WTC11 (cell line): ENCODE measurements at regions not wholly inside any gene's neighbourhood (a gene's known extent, or its start where the extent isn't known, plus 50 kb on each side); places are given as distances from the start of the nearest gene placed in this dataset.
"Not testable (repeated sequence)": the region's sequence is repeated elsewhere in the genome, so short reads cannot be mapped to it uniquely, and the experiment has no call there.

Experiments
- ATAC-seq: fragments of 200-7000 bp; cut with Tn5 transposase; 2 replicates; pipeline ENCODE4 v1.10.0; 2021; ENCODE audit warnings: mild to moderate bottlenecking, moderate library complexity
- CTCF ChIA-PET: fragments of 300-600 bp; sonication (Branson Sonifier 250); formaldehyde crosslinking; loops from one replicate; lab custom pipeline; 2021; ENCODE audit warnings: antibody characterized with exemption; lab: Charles Lee
- POLR2A ChIA-PET: fragments of 350-600 bp; sonication (Branson Sonifier 250); formaldehyde crosslinking; loops from one replicate; lab custom pipeline; 2021; ENCODE audit warnings: antibody characterized with exemption; lab: Charles Lee
- DNase-seq: peaks from one replicate; pipeline ENCODE4 v3.0.0; 2021; ENCODE audit warnings: low spot score
- H3K27ac Mint-ChIP-seq: 2 replicates; pipeline ENCODE4 v1.8.0; 2021; ENCODE audit warnings: mixed read lengths
- H3K27me3 Mint-ChIP-seq: 2 replicates; pipeline ENCODE4 v1.8.0; 2021; ENCODE audit warnings: low read depth, mild to moderate bottlenecking, moderate library complexity, mixed read lengths
- H3K36me3 Mint-ChIP-seq: 2 replicates; pipeline ENCODE4 v1.8.0; 2021; ENCODE audit warnings: mixed read lengths
- H3K4me1 Mint-ChIP-seq: 2 replicates; pipeline ENCODE4 v1.8.0; 2022; ENCODE audit warnings: mixed read lengths
- H3K4me3 Mint-ChIP-seq: 2 replicates; pipeline ENCODE4 v1.8.0; 2021; ENCODE audit warnings: mild to moderate bottlenecking, moderate library complexity, mixed read lengths
- H3K9me3 Mint-ChIP-seq: 2 replicates; pipeline ENCODE4 v1.8.0; 2021; ENCODE audit warnings: mixed read lengths
- AFF4 ChIP-seq: sonication (generic); formaldehyde crosslinking; IDR thresholded peaks from 2 replicates; pipeline ENCODE4 v1.8.1; 2023; ENCODE audit warnings: mild to moderate bottlenecking, missing genetic modification reagents, borderline replicate concordance
- CREM ChIP-seq: sonication (generic); formaldehyde crosslinking; IDR thresholded peaks from 2 replicates; pipeline ENCODE4 v1.8.1; 2022; ENCODE audit warnings: mild to moderate bottlenecking, missing genetic modification reagents, moderate library complexity
- EMX1 ChIP-seq: fragments of 250-450 bp; sonication (Bioruptor Pico); IDR thresholded peaks from 2 replicates; pipeline ENCODE4 v1.8.0; 2021; ENCODE audit warnings: mild to moderate bottlenecking
- ESRRA ChIP-seq: sonication (generic); formaldehyde crosslinking; IDR thresholded peaks from 2 replicates; pipeline ENCODE4 v1.8.1; 2022; ENCODE audit warnings: mild to moderate bottlenecking, missing genetic modification reagents, borderline replicate concordance
- ETV6 ChIP-seq: sonication (generic); formaldehyde crosslinking; IDR thresholded peaks from 2 replicates; pipeline ENCODE4 v1.8.1; 2022; ENCODE audit warnings: mild to moderate bottlenecking, missing genetic modification reagents
- FOXK1 ChIP-seq: sonication (generic); formaldehyde crosslinking; IDR thresholded peaks from 2 replicates; pipeline ENCODE4 v1.8.0; 2022; ENCODE audit warnings: mild to moderate bottlenecking, moderate library complexity, missing genetic modification reagents
- GABPB1 ChIP-seq: sonication (generic); formaldehyde crosslinking; IDR thresholded peaks from 2 replicates; pipeline ENCODE4 v1.8.1; 2023; ENCODE audit warnings: mild to moderate bottlenecking, missing genetic modification reagents
- KAT7 ChIP-seq: sonication (generic); formaldehyde crosslinking; IDR thresholded peaks from 2 replicates; pipeline ENCODE4 v1.8.1; 2023; ENCODE audit warnings: missing genetic modification reagents, mild to moderate bottlenecking, borderline replicate concordance
- MLX ChIP-seq: sonication (generic); formaldehyde crosslinking; IDR thresholded peaks from 2 replicates; pipeline ENCODE4 v1.8.1; 2023; ENCODE audit warnings: mild to moderate bottlenecking, missing genetic modification reagents, moderate library complexity
- NFE2L1 ChIP-seq: sonication (generic); formaldehyde crosslinking; IDR thresholded peaks from 2 replicates; pipeline ENCODE4 v1.8.1; 2023; ENCODE audit warnings: missing genetic modification reagents
- ZNF423 ChIP-seq: fragments of 250-450 bp; sonication (Bioruptor Pico); IDR thresholded peaks from 2 replicates; pipeline ENCODE4 v2.1.2; 2022; ENCODE audit warnings: mild to moderate bottlenecking, moderate library complexity
- ZNF512 ChIP-seq: sonication (generic); formaldehyde crosslinking; IDR thresholded peaks from 2 replicates; pipeline ENCODE4 v1.8.1; 2022; ENCODE audit warnings: missing genetic modification reagents, borderline replicate concordance
- ZNF671 ChIP-seq: fragments of 250-450 bp; sonication (Bioruptor Pico); IDR thresholded peaks from 2 replicates; pipeline ENCODE4 v1.8.0; 2021; ENCODE audit warnings: mild to moderate bottlenecking
- TF ChIP-seq, protein P1 (sequence below): sonication (generic); formaldehyde crosslinking; IDR thresholded peaks from 2 replicates; pipeline ENCODE4 v1.8.1; 2022; ENCODE audit warnings: low read depth, mild to moderate bottlenecking, moderate library complexity, missing genetic modification reagents, borderline replicate concordance
- TF ChIP-seq, protein P2 (sequence below): sonication (generic); formaldehyde crosslinking; IDR thresholded peaks from 2 replicates; pipeline ENCODE4 v1.8.1; 2023; ENCODE audit warnings: mild to moderate bottlenecking, missing genetic modification reagents

DNA sequence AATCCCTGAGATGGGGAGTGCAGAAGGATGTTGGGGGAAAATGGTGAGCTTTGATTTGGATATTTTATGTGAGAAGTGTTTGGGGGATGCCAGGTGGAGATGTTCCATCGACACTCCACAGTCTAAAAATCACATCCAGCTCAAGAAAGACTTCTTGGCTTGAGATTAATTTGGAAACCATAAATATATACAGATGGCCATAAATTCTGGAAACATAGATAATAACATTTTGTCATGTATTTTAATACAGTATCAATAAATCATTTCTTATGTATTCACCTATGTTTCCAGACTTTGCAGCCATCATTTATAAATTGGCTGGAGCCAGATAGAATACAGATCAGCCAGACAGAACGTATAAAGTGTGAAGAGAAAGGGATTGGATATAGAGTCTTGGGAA, 245.5 kb upstream of the DDHD1 start (continued):
- TF ChIP-seq ZNF512 (CRISPR knock-in tag) (no peak), KAT7 (no peak), GABPB1 (CRISPR knock-in tag) (no peak), CREM (CRISPR knock-in tag) (no peak)

GRCh38 chr14:53395267-53395666, 242.1 kb upstream of the DDHD1 start:
- POLR2A ChIA-PET, H3K4me1 Mint-ChIP-seq, H3K4me3 Mint-ChIP-seq, H3K27ac Mint-ChIP-seq, CTCF ChIA-PET, H3K27me3 Mint-ChIP-seq, ATAC-seq: not testable (repeated sequence)
- Mint-ChIP-seq H3K9me3 (peaks cover 50% of the 10 kb centered on the region), H3K36me3 (peaks cover 30% of the 10 kb centered on the region)
- DNase-seq = peak; percentile 23

- no peak overlapping the region for H3K27ac Mint-ChIP-seq
- peaks cover 30% of the 10 kb centered on the region for H3K36me3 Mint-ChIP-seq
- CTCF ChIA-PET = no interaction called here
- ATAC-seq = no peak
- H3K9me3 Mint-ChIP-seq = peaks cover 33% of the 10 kb centered on the region
- TF ChIP-seq NFE2L1 (CRISPR knock-in tag) (no peak), ZNF671 (CRISPR knock-in tag) (no peak), ETV6 (CRISPR knock-in tag) (no peak), ZNF423 (CRISPR knock-in tag) (no peak), AFF4 (CRISPR knock-in tag) (no peak), MLX (no peak), EMX1 (CRISPR knock-in tag) (no peak), FOXK1 (CRISPR knock-in tag) (no peak), ESRRA (CRISPR knock-in tag) (no peak)
- TF ChIP-seq, protein P1, sequence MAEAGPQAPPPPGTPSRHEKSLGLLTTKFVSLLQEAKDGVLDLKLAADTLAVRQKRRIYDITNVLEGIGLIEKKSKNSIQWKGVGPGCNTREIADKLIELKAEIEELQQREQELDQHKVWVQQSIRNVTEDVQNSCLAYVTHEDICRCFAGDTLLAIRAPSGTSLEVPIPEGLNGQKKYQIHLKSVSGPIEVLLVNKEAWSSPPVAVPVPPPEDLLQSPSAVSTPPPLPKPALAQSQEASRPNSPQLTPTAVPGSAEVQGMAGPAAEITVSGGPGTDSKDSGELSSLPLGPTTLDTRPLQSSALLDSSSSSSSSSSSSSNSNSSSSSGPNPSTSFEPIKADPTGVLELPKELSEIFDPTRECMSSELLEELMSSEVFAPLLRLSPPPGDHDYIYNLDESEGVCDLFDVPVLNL (CRISPR knock-in tag) = no peak
- TF ChIP-seq, protein P2, sequence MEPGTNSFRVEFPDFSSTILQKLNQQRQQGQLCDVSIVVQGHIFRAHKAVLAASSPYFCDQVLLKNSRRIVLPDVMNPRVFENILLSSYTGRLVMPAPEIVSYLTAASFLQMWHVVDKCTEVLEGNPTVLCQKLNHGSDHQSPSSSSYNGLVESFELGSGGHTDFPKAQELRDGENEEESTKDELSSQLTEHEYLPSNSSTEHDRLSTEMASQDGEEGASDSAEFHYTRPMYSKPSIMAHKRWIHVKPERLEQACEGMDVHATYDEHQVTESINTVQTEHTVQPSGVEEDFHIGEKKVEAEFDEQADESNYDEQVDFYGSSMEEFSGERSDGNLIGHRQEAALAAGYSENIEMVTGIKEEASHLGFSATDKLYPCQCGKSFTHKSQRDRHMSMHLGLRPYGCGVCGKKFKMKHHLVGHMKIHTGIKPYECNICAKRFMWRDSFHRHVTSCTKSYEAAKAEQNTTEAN (CRISPR knock-in tag) = no peak
- no peak overlapping the region for H3K4me3 Mint-ChIP-seq
- no peak for DNase-seq
- H3K4me1 Mint-ChIP-seq = peaks cover 7% of the 10 kb centered on the region
- H3K27me3 Mint-ChIP-seq = peaks cover 5% of the 10 kb centered on the region; the same call in 1 of the 2 replicates
- POLR2A ChIA-PET = no interaction called here
Measured at GRCh38 chr14:53391631-53392285, 238.6 kb upstream of the DDHD1 start.
